Activated CD4-positive, CD25-positive, alpha-beta regulatory T cell (primary cell): ENCODE measurements at regions not wholly inside any gene's neighbourhood (a gene's known extent, or its start where the extent isn't known, plus 50 kb on each side); places are given as distances from the start of the nearest gene placed in this dataset.

Experiments
- DNase-seq, 4 experiments: peaks; one replicate each; lab custom pipeline; 2025; lab: John Stamatoyannopoulos, UW

DNA sequence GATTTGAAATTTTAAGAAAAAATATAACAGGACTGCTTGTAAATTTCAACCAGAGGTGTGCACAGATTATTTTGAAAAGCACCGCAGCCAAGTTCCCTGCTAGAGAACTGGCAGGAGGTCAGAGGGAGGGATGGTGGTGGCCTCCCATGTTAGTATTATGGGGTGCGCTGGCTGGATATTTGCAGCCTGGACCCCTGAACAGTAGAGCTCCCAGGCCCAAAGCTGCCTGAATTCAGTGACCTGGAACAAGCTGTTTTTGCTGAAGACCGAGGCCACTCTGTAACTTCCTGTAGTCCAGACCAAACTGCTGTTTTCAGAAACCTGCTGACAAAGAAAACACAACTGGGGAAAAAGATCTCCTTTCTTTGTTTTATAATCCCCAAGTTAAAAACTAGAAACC is 314.3 kb downstream of the TNS1 start:
- DNase-seq, result no peak

DNA sequence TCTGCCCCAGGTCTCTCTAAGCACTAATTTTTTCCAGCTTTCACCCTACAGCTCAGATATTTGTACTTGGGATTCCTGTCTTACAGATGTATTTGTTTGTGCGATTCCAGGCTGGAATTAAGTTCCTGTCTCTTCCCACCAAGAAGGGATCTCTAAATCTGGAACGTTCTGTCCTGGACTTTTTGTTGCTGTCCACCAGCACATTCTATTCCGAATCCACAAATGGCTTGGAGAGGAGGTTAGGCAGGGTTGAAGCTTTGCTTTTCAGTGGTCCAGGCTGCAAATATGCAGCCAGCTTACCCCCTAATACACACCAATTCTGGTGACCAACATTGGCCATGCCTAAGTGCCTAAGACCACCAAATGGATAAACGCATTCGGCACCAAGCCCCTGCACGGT is 315.0 kb downstream of the TNS1 start:
- DNase-seq, result no peak

DNA sequence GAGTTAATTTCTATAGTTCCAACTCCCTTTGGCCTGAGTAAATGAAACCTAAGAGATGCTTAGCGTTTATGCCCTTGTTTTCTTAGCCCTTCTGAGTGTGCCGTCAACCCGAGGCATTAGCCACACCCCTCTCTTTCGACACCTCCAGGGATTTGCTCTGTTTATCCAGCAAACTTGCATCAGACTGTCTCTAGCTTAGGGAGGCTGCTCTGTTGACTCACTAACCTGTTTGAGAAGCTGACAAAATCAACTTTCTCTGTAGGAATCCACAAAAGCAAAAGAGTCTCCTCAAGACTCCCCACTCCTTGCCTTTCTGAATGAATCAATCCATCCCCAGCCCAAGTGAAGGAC is 317.6 kb downstream of the TNS1 start:
- DNase-seq, result no peak

DNA sequence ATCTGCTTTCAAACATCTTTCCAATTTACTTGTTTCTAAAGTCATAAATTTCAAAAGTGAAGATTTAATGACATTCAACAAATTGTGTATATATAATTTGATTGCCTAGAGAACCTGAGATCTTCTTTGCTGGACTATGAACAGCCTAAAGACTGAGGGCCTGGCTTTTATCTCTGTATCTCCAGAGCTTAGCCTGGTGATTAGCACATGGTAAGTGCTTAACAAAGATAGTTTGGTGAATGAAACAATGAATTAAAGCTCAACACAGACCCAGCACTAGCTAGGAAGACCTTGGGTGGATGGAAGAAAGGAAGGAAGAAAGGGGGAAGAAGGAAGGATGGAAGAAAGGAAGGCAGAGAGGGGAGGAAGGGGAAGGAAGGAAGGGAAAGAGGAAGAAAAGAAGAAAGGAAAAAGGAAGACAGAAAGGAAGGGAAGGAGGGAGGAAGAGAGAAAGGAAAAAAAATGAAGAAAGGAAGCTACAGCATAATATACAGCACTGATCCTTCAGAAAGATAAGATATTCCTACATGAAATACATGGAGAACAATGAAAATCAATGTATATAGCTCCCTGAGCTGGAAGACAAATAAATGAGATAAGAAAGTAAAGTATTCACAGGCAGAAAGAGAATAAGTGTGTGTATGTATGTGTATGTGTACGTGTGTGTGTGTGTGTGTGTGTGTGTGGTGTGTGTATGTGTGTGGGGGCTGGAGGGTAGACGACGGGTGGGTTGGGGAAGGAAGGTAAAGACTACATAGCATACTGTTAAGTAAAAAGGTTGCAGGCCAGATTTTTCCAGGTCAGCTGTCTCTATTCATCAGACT is 318.2 kb downstream of the TNS1 start:
- no peak for DNase-seq

DNA sequence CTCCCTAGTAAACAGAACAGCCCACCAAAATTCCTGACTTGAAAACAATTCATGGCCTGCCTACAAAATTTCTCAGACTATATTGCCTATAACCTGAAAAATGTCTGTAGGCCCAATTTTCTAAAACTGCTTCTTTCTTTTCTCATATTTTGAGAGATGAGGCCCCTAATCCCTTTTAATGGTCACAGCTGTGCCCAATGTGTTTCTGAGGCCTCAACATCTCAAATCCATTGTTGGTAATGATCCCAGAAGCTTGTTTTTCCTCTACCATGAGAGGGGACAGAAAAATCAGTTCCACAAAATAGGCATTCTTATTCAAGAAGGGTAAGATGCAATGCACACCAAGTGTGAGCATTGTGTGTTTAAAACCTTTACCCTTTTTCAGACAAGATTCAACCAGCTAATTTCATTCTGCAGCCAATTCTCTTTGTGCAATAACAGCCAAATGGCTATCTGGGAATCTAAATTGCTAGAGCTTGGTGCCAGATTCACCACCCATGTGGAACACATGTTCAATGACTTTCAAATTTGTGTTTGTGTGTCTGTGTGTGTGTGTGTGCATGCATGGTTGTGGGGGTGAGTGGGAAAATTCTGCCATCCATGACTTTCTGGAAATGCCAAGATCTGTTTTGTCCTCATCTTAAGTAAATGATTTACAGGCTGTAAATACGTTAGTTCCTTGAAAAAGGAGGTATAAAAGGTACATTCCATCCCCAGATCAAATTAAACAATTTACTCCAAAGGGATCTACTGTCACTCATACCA is 319.5 kb downstream of the TNS1 start:
- DNase-seq, result no peak

DNA sequence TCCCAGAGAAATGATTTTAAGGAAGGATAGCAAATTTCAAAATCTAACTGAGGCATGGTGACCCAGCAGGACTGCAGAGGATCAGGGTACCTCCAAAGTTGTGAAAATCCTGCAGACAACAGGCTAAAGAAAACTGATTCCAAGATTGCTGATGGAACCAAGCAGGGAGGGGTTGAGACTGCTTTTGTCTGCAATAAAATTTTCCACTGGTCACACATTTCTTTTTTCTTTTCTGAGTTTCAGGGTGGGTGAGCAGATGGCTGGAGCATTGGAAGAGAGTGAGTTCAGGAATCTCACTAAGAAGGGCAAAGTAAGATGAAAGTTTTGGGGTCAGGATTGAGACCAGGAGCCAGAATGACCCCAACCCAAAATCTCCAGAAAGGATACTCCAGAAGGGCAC is 321.0 kb downstream of the TNS1 start:
- DNase-seq, result no peak

DNA sequence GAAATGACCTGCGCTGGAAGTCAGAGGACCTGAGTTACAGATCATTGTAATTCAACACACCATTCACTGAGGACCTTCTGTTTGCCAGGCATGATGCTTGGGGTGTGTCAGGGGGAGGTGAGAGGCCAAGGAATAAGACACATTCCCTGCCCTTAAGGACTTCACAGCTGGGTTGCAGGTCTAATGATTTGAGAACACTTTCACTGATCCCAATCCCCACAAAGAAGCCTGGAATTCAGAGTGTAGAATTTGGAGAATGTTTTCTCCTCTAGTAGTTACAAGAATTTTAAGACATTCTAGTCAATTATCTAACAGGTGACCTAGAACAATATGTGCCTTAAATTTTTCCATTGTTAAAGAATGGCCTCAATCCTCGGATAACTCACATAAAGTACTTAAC is 322.4 kb downstream of the TNS1 start:
- DNase-seq, result no peak

DNA sequence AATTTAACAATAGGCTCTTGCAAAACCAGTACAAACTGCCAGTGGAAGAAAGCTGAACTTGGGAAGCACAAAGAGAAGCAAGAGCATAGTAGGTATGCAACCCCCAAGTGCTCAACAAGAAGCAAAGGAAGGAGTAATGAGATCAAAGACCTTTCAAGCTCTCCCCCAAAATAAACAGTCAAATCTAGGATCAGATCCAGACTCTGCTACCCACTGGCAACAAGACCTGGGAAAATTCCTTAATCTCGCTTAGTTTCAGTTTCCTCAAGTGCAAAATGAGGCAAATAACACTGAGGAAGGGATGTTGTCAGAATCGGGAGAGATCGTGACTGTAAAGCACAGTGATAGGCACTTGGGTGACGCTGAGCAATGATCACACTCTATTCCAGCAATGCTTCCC is 329.2 kb downstream of the TNS1 start:
- DNase-seq, result no peak

DNA sequence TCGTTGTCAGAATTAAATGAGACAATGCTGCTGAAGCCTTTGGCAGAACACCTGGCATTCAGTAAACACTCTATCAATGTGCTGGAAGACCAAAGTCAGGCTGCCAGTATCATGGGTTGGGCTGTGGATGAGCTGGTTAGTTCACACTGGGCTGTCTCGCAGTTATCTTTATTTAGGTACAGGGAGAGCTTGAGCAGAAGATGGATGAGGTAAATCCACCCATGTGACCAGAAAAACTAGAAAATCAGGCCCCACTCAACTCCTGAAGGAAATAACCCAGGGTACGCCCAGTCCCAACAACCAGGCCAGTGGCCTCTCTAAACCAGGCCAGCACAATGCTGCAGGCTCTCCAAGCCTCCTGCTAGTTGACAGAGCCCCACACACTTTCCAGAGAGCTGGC is 330.3 kb downstream of the TNS1 start:
- no peak for DNase-seq

DNA sequence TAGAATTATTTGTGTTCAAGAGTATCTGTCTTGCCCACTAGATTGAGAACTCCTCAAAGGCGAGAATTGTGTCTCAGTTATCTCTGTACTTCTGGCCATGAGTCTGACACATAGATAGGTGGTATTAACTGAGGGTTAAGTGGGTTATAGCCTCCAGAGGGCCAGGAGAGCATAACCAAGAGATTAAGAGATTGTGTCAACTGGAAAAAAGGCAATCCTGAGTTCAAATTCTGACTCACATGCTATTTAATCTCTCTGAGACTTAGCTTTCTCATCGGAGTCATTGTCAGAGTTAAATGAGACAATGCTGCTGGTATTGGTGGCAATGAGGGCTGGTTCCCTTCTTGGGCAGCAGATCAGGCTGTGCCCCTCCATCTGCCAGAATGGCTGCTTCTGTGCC is 330.9 kb downstream of the TNS1 start:
- no peak for DNase-seq

DNA sequence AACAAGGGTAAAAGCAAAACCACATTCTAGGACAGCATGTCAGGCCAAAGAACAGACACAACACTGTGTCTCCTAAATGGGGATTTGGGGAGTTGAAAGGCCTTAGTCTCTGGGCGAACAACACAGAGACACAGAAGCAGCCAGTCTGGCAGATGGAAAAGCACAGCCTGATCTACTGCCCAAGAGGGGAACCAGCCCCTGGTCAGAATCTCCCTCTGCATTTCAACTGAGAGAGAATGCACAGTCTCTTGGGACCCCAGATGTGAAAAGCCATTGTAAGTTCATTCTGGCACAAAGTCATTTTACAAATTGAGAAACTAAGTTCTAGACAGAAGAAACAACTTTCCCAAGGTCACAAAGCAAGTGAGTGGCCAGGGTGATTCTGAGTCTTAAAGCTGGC is 331.7 kb downstream of the TNS1 start:
- DNase-seq, result no peak

DNA sequence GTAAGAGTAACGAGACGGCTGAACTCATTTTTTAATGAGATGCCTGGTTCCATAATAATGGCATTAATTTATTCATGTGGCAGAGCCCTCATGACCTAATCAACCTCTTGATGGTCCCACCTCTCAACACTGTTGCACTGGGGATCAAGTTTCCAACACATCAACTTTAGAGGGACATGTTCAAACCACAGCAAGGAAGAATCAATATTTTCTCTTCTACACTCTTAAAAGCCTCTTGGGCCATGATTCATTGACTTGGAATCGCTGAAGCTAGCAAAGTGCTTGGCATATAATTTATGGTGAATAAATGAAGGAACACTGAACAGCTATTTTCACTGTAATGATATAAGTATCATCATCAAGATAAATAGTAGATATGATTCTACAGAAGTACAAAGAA is 333.0 kb downstream of the TNS1 start:
- DNase-seq, result no peak

DNA sequence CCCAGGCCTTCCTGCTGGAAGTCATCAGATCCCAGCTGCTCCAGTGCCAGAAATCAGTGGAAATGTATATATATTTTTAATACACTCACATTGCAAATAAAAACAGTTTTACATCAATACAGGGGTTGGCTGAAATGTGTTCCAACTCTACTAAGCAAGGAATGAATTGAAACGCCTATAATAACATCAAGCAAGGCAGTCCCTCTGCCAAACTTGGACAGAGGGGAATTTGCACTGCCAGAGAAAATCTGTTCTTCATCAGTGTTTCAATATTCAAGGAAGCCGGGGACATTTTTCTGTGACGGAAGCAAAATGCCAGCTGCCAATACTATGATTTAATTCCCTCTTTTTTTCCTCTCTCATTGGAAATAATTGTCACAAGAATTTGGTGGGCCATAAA is 335.3 kb downstream of the TNS1 start:
- no peak for DNase-seq

DNA sequence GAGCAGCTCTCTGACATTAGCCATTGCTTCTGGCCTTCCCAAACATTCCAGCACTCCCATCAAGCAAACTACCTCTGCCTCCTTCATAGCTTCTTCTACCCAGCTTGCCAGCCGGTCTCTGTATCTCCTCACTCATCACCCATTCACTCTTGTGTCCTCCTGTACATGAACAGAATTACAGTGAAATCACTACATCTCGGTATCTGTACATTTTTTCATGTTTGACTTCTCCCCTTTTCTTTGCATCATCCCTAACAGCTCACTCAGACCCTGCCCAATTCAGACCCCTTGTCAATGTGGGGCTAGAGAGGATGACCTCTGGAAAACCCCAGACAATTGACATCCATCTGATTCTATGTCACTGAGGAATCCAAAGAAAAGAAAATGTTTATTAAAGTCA is 335.8 kb downstream of the TNS1 start:
- DNase-seq, result no peak

DNA sequence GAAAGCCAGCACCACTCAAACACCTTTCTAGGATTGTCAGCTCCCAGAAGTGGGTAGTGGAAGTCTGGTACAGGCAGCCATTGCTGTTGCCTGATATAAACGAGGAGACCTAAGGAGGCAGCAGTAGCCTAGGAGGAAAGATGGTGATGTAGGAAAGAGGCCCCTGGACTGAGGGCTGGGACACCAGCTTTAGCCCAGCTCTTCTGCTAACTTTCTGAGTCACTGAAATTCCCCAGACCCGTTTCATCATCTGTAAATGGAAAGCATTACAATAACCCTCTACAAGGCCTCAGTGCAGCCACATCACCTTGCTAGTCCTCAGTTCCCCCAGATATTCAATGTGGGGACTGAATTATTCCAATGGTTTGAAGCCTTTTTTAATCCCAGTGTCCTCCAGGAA is 336.5 kb downstream of the TNS1 start:
- DNase-seq, result no peak

DNA sequence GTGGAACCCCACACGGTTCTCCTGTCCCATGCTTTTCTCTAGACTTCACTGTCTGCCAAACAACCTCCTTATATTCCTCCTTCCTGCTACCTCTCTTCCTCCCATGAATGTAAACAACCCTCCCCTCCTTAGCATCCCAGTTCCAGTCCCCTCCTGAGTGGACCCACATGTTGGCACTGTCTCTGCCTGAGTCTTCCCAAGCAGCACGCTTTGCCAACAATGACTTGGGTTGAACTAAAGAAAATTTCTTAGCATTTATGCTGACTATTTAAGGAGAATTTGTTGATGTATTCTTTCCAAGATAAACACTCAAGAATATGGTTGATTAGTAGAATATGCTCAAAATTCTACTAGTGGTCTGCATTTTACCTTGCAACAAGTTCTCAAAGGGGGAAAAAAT is 338.0 kb downstream of the TNS1 start:
- DNase-seq, result no peak

DNA sequence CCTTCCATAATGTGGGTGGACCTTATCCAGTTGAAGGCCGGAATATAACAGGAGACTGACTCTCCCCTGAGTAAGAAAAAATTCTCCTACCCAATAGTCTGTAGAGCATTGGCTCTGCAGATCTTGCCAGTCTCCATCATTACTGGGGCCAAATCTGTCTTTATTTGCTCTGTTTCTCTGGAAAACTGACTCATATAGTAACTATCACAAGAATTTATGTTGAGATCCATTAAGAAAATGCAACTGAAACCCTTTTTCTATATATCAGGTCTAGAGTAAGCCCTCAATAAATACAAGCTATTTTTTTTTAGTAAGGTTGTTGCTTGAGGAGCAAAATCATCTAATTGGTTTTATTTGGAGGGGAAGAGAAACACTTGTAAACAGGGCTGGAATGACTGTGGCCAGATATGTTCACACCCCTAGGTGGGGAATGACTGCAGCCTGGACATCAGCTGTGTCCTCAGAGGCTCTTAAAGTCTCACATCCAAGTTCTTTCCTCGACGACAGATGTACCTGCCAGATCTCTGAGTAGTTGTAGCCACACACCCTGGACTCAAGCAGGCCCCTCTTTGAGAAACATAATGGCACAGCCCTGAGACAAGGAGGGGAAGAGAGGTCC is 339.7 kb downstream of the TNS1 start:
- no peak for DNase-seq

DNA sequence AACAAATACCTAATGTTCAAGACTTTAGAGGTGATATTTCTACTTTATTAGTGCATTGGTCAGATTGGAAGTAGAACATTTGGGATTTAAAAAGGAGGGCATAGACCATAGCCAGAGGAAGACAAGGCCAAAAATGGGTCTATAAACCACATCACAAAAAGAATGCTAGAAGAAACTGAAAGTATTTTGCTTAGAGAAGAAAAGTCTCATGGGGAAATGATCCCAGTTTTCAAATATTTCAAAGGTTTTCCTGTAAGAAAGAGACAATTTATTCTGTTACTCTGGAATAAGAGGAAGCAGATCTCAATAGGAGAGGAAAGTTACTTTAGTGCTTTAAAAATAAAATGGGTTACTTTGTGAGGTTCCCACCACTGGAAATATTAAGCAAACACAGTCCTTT is 341.4 kb downstream of the TNS1 start:
- DNase-seq, result no peak

DNA sequence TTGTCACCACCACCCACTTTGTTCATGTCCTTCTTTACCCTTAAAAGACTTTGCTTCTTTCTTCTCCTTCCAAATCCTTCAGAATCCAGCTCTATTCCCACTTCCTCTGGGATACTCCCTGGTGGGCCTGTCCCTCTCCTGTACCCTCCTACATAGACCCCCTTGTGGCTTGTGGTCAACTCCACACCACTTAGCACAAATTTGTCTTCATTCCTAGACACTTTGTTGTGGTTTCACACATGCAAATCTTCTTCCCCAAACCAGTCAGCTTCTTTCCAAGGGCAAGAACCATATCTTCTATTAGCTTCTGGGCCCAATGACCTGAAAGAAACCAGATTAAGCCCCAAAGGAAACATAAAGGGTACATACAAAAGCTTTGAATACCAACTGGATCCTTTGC is 342.4 kb downstream of the TNS1 start:
- no peak for DNase-seq

DNA sequence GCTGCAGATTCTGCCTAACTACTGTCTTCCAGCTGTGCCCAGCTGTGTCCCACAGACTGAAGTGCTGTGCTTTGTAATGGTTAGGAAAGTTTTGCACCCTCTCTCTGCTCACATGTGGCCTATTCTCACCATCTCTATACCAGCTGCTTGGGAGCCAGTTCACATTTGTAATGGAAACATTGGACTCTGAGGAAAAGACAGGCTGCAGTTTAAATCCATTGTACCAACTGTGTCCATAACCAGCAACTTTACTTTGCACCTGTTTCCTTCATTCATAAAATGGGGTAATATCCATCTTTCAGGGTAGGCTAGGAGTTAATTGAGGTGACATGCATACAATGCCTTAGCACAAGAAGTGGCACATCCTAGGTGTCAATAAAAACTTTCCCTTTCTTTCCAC is 344.0 kb downstream of the TNS1 start:
- no peak for DNase-seq

DNA sequence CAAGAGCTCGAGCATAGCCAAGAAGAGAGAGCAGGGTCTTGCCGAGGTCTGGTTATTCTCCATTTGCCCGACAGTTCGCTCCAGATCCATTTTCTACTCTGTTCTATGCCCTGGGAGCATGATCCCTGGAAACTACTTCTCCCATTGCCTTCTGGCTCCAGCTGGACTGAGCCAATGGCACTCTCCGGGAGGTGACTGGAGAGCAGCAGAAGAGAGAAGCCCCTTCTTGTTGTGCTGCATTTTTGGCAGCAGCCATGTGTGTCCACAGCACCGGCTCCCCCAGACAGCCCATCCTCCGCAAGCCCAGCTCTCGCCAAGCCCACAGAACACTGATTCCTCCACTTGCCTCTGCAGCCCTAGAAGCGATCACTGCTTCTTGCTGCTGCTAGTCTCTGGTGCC is 345.5 kb downstream of the TNS1 start:
- DNase-seq, result no peak

DNA sequence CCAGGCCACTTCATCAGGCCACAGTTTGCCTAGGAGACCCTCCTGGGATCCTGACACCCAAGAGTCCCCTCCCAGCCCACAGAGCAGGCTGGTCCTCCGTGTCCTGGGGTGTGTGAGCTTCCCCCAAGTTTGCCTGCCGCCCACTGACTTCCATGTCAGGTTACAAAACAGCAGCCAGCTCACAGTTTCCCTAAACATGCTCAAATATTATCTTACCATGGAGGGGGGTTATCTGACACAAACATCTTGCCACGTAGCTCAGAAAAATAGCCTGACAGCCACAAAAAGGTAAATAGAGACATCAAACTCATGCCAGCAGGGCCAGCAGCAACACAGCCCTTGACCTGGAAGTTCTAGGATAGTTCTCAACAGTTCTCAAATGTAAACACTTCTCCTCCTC is 346.5 kb downstream of the TNS1 start:
- no peak for DNase-seq

DNA sequence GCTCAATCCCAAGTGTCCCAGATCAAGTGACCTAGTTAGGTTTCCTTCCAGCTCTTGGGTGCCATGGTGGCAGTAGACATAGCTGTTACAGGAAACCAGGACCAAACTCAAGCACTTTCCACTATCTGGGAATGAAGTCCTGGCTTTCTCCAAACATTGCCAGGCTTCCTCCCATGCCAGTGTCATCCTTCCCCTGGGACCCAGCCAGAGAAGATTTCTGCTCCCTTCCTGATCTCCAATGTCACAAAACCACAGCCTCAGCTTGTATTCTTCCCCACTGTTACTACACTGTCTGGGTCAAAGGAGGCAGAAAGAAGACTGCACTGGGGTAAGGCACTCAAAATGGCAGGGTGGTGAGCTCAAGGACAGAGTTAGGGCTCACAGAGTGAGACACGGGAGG is 347.1 kb downstream of the TNS1 start:
- no peak for DNase-seq
